Pancreas (tissue), 10 donors: ENCODE measurements at regions not wholly inside any gene's neighbourhood (a gene's known extent, or its start where the extent isn't known, plus 50 kb on each side); places are given as distances from the start of the nearest gene placed in this dataset.
A peak's percentile ranks its signal among the peaks of the same experiment; 100 is the strongest.

Source experiments
- ATAC-seq, 4 donors: fragments of 200-7000 bp; cut with Tn5 transposase; one replicate each; pipeline versions ENCODE4 v1.8.0 to v1.9.1; 2020; ENCODE audit warnings: mild to moderate bottlenecking in 4 of 4, moderate library complexity in 4 of 4
- DNase-seq, 6 donors: peaks; one replicate each; pipeline ENCODE4 v3.0.0-alpha.2; 2020
- FAIRE-seq: peaks from 2 replicates; lab custom pipeline; 2012; peaks lifted over from hg19 to GRCh38; lab: Jason Lieb, UNC
- H3K27ac ChIP-seq, 4 donors: fragments of 200-600 bp; sonication (generic); 1 replicate in 3 of 4; 2 replicates in 1 of 4; pipeline versions ENCODE4 v1.5.0 to v1.8.0; 2020
- H3K27me3 ChIP-seq, 4 donors: fragments of 200-600 bp; one replicate each; pipeline ENCODE4 v1.8.0; 2021
- H3K36me3 ChIP-seq, 3 donors: fragments of 200-600 bp; sonication (generic) in 1 of 3; one replicate each; pipeline versions ENCODE4 v1.5.0 to v1.8.0; 2020 to 2021
- H3K4me1 ChIP-seq, 3 donors: fragments of 200-600 bp; one replicate each; pipeline ENCODE4 v1.8.0; 2021
- H3K4me3 ChIP-seq, 4 donors: fragments of 200-600 bp; sonication (generic) in 2 of 4; one replicate each; pipeline versions ENCODE4 v1.5.0 to v1.8.0; 2020 to 2021
- H3K9me3 ChIP-seq, 4 donors: fragments of 200-600 bp; one replicate each; pipeline ENCODE4 v1.8.0; 2021
- WGBS, 2 donors: extraction: QIAGEN DNeasy Blood & Tissue Kit; methylation state at CpG; one replicate each; pipeline ENCODE4 v1.1.7; 2013; 5-methylcytosine and 5-hydroxymethylcytosine counted together
- intact Hi-C, 3 donors: fragments of 100-400 bp; cut with DNase I; formaldehyde crosslinking; loops; one replicate each; pipeline versions ENCODE4 v1.11.1 to v1.14.2; 2022
- TF ChIP-seq, protein P1 (sequence below), 4 donors: fragments of 200-600 bp; sonication (generic) in 3 of 4; IDR thresholded peaks; one replicate each; pipeline versions ENCODE4 v1.5.0 to v1.8.0; 2021; ENCODE audit warnings: antibody characterized with exemption in 4 of 4
- donor health status: healthy with polysubstance abuse.
- donor health status: DM: no; HTN: no; CAD: no; lungs with moderate emphysema.
- donor health status: DM: no; HTN: no; CAD: no.
- donor health status: control.
- donor health status: control.
- donor health status: Bipolar disorder and iron deficiency.
- donor health status: DM: yes; HTN: yes; CAD: no.
- donor health status: DM: no; HTN: no; CAD: no.
- donor health status: DM: no; HTN: no; CAD: no.
- donor health status: DM: yes; HTN: yes; CAD: no.

GRCh38 chrX:82224961-82225360 is 1023.1 kb downstream of the SH3BGRL start:
- no peak overlapping the region for H3K4me3 ChIP-seq
- FAIRE-seq (no peak), DNase-seq (no peak), ATAC-seq (no peak)
- intact Hi-C loops, result no loop called here
- no peak overlapping the region for H3K27ac ChIP-seq
- no peaks in the 10 kb centered on the region for H3K9me3 ChIP-seq
- TF ChIP-seq, protein P1, sequence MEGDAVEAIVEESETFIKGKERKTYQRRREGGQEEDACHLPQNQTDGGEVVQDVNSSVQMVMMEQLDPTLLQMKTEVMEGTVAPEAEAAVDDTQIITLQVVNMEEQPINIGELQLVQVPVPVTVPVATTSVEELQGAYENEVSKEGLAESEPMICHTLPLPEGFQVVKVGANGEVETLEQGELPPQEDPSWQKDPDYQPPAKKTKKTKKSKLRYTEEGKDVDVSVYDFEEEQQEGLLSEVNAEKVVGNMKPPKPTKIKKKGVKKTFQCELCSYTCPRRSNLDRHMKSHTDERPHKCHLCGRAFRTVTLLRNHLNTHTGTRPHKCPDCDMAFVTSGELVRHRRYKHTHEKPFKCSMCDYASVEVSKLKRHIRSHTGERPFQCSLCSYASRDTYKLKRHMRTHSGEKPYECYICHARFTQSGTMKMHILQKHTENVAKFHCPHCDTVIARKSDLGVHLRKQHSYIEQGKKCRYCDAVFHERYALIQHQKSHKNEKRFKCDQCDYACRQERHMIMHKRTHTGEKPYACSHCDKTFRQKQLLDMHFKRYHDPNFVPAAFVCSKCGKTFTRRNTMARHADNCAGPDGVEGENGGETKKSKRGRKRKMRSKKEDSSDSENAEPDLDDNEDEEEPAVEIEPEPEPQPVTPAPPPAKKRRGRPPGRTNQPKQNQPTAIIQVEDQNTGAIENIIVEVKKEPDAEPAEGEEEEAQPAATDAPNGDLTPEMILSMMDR (IDR thresholded peaks at IDR 0.05), result no peak
- H3K36me3 ChIP-seq, result no peaks in the 10 kb centered on the region
- peaks cover 0 to 10% (median 0%) of the 10 kb centered on the region in 4 donors for H3K27me3 ChIP-seq
- H3K4me1 ChIP-seq, result no peaks in the 10 kb centered on the region

DNA sequence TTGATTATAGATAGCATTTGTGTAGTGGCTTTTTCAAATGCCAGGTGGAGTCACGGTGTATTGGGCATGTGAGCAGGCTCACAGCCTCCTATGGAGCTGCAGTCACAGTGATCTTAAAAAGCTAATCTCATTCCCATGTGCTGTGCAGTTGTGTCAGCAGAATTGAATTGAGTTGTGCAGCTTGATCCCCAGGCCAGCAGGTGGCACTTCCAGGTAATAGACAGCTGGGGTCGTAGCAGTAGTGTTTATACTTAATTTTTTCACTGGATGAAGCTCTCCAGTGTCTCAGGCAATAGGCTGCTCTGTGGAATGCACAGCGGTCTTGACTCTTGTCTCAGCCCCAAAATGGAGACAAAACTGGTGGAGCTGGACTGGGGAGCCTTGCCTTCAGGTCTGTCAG is 1028.1 kb downstream of the SH3BGRL start:
- peak in 1 of 4 donors; percentile 14 for ATAC-seq
- no peak for DNase-seq
- Histone ChIP-seq H3K4me3 (no peak overlapping the region), H3K4me1 (no peaks in the 10 kb centered on the region), H3K36me3 (no peaks in the 10 kb centered on the region), H3K27me3 (peaks cover 0 to 6% (median 0%) of the 10 kb centered on the region in 4 donors), H3K9me3 (no peaks in the 10 kb centered on the region), H3K27ac (no peak overlapping the region)
- intact Hi-C loops, result no loop called here
- FAIRE-seq, result no peak
- TF ChIP-seq, protein P1 (IDR thresholded peaks at IDR 0.05), result no peak
- WGBS, 2 donors, result 43 to 47% methylated on average over 3 of the region's 3 CpGs

DNA sequence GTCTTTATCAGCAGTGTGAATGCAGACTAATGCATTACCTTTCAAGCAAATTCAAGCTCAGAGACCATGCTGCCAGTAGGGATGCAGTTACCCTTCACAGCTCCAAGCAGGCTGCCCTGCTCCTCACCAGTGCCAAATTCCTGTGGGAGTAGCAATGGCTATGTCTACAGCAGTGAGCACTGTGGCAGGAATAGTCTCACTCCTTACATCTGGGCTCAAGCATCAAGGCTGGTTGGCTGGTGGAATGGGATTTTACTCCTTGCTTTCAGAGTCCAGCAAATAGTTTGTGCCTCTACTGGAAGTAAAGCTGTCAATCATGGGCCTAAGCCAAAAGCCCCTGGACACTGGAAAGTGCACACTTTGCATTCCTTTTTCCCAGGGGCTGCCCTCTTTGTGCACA is 1030.8 kb downstream of the SH3BGRL start:
- FAIRE-seq (no peak), DNase-seq (no peak), ATAC-seq (no peak)
- Histone ChIP-seq H3K9me3 (no peaks in the 10 kb centered on the region), H3K36me3 (no peaks in the 10 kb centered on the region), H3K27ac (no peak overlapping the region), H3K4me1 (no peaks in the 10 kb centered on the region), H3K4me3 (no peak overlapping the region), H3K27me3 (peaks cover 0 to 6% (median 0%) of the 10 kb centered on the region in 4 donors)
- intact Hi-C loops, result no loop called here
- TF ChIP-seq, protein P1 (IDR thresholded peaks at IDR 0.05), result no peak

DNA sequence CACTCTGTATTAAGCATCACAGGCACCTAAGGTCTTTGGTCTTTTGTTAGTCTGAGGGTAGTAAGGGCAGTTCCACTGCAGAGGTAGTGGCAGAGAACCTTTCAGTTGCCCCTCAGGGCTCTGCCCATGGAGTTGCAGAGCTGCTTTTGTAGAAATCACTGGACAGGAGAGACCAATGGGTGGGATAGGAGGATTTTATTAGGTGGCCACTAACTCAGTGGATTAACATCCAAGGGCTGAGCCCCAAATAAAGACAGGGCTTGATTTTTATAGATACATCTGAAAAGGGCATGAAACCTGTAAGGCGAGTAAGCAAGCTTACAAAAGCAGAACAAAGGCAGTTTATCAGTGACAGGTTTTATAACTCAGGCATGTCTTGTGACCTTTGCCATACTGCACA is 1035.4 kb downstream of the SH3BGRL start:
- Histone ChIP-seq H3K27me3 (peaks cover 0 to 7% (median 0%) of the 10 kb centered on the region in 4 donors), H3K4me1 (no peaks in the 10 kb centered on the region), H3K36me3 (no peaks in the 10 kb centered on the region), H3K4me3 (no peak overlapping the region), H3K9me3 (no peaks in the 10 kb centered on the region), H3K27ac (no peak overlapping the region)
- no peak for DNase-seq
- no peak for ATAC-seq
- intact Hi-C loops, result no loop called here
- 43 to 55% methylated on average over 1 of the region's 1 CpG for WGBS, 2 donors
- FAIRE-seq, result no peak
- TF ChIP-seq, protein P1 (IDR thresholded peaks at IDR 0.05), result no peak
